Peyer's patch (tissue), 4 donors: ENCODE measurements at regions not wholly inside any gene's neighbourhood (a gene's known extent, or its start where the extent isn't known, plus 50 kb on each side); places are given as distances from the start of the nearest gene placed in this dataset.

ENCODE experiments used
- DNase-seq, 3 donors: peaks; one replicate each; pipeline ENCODE4 v3.0.0-alpha.2; 2017 to 2019
- H3K27ac ChIP-seq, 4 donors: fragments of 200-600 bp; sonication (generic); one replicate each; pipeline ENCODE4 v1.5.1; 2016 to 2019
- H3K27me3 ChIP-seq, 2 donors: fragments of 200-600 bp; sonication (generic); one replicate each; pipeline ENCODE4 v1.5.1; 2019
- H3K36me3 ChIP-seq, 3 donors: fragments of 200-600 bp; sonication (generic); one replicate each; pipeline ENCODE4 v1.5.1; 2016 to 2019
- H3K4me1 ChIP-seq, 4 donors: fragments of 200-600 bp; sonication (generic); one replicate each; pipeline ENCODE4 v1.5.1; 2016 to 2019
- H3K4me3 ChIP-seq, 4 donors: fragments of 200-600 bp; sonication (generic); 1 replicate in 3 of 4; 2 replicates in 1 of 4; pipeline ENCODE4 v1.5.1; 2016 to 2019; ENCODE audit warnings: mild to moderate bottlenecking in 1 of 4
- H3K9me3 ChIP-seq, 4 donors: fragments of 200-600 bp; sonication (generic); one replicate each; pipeline ENCODE4 v1.5.1; 2016 to 2019; ENCODE audit warnings: mild to moderate bottlenecking in 1 of 4
- POLR2A ChIP-seq, 2 donors: fragments of 450-650 bp; IDR thresholded peaks; one replicate each; pipeline ENCODE4 v1.5.1; 2017; ENCODE audit warnings: antibody characterized with exemption in 2 of 2, mild to moderate bottlenecking in 2 of 2, moderate library complexity in 2 of 2
- TF ChIP-seq, protein P1 (sequence below), 6 experiments: fragments of 450-650 bp in 4 of 6; fragments of 200-600 bp in 2 of 6; sonication (generic) in 1 of 6; IDR thresholded peaks; one replicate each; pipeline ENCODE4 v1.5.1; 2017 to 2019; ENCODE audit warnings: antibody characterized with exemption in 6 of 6, mild to moderate bottlenecking in 3 of 6, moderate library complexity in 1 of 6

- H3K27ac ChIP-seq: no peak overlapping the region
- no peaks in the 10 kb centered on the region for H3K4me1 ChIP-seq
- H3K36me3 ChIP-seq: no peaks in the 10 kb centered on the region
- no peak overlapping the region for H3K4me3 ChIP-seq
- no peaks in the 10 kb centered on the region for H3K27me3 ChIP-seq
- no peak for TF ChIP-seq POLR2A (IDR thresholded peaks at IDR 0.05)
- TF ChIP-seq, protein P1, sequence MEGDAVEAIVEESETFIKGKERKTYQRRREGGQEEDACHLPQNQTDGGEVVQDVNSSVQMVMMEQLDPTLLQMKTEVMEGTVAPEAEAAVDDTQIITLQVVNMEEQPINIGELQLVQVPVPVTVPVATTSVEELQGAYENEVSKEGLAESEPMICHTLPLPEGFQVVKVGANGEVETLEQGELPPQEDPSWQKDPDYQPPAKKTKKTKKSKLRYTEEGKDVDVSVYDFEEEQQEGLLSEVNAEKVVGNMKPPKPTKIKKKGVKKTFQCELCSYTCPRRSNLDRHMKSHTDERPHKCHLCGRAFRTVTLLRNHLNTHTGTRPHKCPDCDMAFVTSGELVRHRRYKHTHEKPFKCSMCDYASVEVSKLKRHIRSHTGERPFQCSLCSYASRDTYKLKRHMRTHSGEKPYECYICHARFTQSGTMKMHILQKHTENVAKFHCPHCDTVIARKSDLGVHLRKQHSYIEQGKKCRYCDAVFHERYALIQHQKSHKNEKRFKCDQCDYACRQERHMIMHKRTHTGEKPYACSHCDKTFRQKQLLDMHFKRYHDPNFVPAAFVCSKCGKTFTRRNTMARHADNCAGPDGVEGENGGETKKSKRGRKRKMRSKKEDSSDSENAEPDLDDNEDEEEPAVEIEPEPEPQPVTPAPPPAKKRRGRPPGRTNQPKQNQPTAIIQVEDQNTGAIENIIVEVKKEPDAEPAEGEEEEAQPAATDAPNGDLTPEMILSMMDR (IDR thresholded peaks at IDR 0.05): no peak
- no peak for DNase-seq
- H3K9me3 ChIP-seq: no peaks in the 10 kb centered on the region
Observed at GRCh38 chr4:111871802-111872201, 273.5 kb upstream of the FAM241A start.

DNA sequence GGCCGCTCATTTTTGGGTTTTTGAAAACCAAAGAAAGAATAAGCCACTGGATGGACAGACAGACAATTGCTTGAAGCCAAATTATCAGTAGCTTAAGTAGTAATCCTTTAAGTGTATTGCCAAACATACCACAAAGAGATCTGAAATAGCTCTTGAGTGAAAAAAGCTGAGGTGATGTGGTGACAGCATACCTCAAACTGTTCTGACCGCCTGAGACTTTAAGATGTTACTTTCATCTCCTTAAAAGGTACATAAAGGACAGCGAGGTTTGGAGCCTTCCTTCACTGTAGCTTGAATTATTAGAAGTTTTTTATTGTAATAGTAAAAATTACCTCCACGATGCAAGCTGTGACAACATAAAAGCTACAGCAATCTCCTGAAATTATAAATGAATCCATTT, 271.5 kb upstream of the FAM241A start:
- H3K27ac ChIP-seq: no peak overlapping the region
- TF ChIP-seq, protein P1 (IDR thresholded peaks at IDR 0.05): no peak
- no peak for TF ChIP-seq POLR2A (IDR thresholded peaks at IDR 0.05)
- no peak overlapping the region for H3K4me3 ChIP-seq
- no peaks in the 10 kb centered on the region for H3K4me1 ChIP-seq
- no peak for DNase-seq
- no peaks in the 10 kb centered on the region for H3K9me3 ChIP-seq
- H3K27me3 ChIP-seq: no peaks in the 10 kb centered on the region
- no peaks in the 10 kb centered on the region for H3K36me3 ChIP-seq

DNA sequence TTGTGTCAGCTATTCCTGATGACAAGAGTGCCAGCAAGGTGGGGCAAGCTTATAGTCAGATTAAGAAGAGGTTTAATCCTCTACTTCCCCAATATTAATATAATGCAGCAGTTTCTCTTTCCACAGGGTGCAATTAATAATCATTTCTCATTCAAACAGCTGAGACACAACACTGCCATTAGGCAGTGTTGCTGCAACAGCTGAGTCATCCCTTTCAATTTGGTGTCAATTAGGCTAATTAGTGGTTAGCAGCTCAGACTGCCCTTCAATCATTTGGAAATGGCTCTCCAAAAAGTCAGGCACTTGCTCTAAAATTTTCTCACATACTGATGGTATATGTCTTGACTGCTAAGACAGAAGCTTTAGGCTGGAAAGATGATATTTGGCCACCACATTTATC, 265.7 kb upstream of the FAM241A start:
- no peak for DNase-seq
- no peaks in the 10 kb centered on the region for H3K4me1 ChIP-seq
- H3K4me3 ChIP-seq: no peak overlapping the region
- TF ChIP-seq POLR2A (IDR thresholded peaks at IDR 0.05): no peak
- TF ChIP-seq, protein P1 (IDR thresholded peaks at IDR 0.05): no peak
- no peaks in the 10 kb centered on the region for H3K9me3 ChIP-seq
- no peaks in the 10 kb centered on the region for H3K27me3 ChIP-seq
- H3K36me3 ChIP-seq: no peaks in the 10 kb centered on the region
- H3K27ac ChIP-seq: no peak overlapping the region

- no peak for DNase-seq
- Histone ChIP-seq H3K9me3 (no peaks in the 10 kb centered on the region), H3K36me3 (no peaks in the 10 kb centered on the region), H3K4me1 (no peaks in the 10 kb centered on the region), H3K4me3 (no peak overlapping the region), H3K27ac (no peak overlapping the region), H3K27me3 (no peaks in the 10 kb centered on the region)
- TF ChIP-seq, protein P1 (IDR thresholded peaks at IDR 0.05): no peak
- no peak for TF ChIP-seq POLR2A (IDR thresholded peaks at IDR 0.05)
Observed at GRCh38 chr4:111880116-111880515, 265.1 kb upstream of the FAM241A start.

GRCh38 chr4:111883557-111883999, 261.7 kb upstream of the FAM241A start:
- TF ChIP-seq POLR2A (IDR thresholded peaks at IDR 0.05): no peak
- TF ChIP-seq, protein P1 (IDR thresholded peaks at IDR 0.05): no peak
- DNase-seq: no peak

GRCh38 chr4:111890412-111890811, 254.8 kb upstream of the FAM241A start:
- Histone ChIP-seq H3K9me3 (no peaks in the 10 kb centered on the region), H3K36me3 (no peaks in the 10 kb centered on the region), H3K4me3 (no peak overlapping the region), H3K27me3 (no peaks in the 10 kb centered on the region), H3K27ac (no peak overlapping the region), H3K4me1 (no peaks in the 10 kb centered on the region)
- DNase-seq: no peak
- TF ChIP-seq POLR2A (IDR thresholded peaks at IDR 0.05): no peak
- TF ChIP-seq, protein P1 (IDR thresholded peaks at IDR 0.05): no peak

More at GRCh38 chr4:111883557-111883999, 261.7 kb upstream of the FAM241A start:
- Histone ChIP-seq H3K36me3 (no peaks in the 10 kb centered on the region), H3K4me3 (no peak overlapping the region), H3K4me1 (no peaks in the 10 kb centered on the region), H3K9me3 (no peaks in the 10 kb centered on the region), H3K27me3 (no peaks in the 10 kb centered on the region), H3K27ac (no peak overlapping the region)
